ENCODE measurements at regions not wholly inside any gene's neighbourhood (a gene's known extent, or its start where the extent isn't known, plus 50 kb on each side); places are given as distances from the start of the nearest gene placed in this dataset.

DNA sequence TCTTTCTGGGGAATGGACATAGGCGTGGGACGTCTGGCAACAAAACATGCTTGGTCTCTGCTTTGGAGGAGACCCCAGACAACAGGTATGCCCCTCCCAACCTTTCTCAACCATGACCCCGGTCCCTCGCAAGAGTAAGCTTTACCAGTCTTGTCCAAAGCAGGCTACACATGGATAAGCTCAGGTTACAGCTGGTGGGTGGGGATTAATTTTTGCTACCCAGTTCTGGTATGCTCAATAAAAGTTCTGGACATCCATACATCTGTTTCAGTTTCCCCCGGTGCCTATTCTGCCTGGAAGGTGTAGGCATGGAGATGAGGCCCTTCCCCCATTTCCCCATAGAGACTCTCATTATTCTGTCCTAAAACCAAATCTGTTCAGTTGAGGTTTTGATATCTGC, 54.5 kb upstream of the NOCT start:
- TF ChIP-seq, protein P1, sequence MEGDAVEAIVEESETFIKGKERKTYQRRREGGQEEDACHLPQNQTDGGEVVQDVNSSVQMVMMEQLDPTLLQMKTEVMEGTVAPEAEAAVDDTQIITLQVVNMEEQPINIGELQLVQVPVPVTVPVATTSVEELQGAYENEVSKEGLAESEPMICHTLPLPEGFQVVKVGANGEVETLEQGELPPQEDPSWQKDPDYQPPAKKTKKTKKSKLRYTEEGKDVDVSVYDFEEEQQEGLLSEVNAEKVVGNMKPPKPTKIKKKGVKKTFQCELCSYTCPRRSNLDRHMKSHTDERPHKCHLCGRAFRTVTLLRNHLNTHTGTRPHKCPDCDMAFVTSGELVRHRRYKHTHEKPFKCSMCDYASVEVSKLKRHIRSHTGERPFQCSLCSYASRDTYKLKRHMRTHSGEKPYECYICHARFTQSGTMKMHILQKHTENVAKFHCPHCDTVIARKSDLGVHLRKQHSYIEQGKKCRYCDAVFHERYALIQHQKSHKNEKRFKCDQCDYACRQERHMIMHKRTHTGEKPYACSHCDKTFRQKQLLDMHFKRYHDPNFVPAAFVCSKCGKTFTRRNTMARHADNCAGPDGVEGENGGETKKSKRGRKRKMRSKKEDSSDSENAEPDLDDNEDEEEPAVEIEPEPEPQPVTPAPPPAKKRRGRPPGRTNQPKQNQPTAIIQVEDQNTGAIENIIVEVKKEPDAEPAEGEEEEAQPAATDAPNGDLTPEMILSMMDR (IDR thresholded peaks at IDR 0.05; ENCODE audit: low read length): no peak
- TF ChIP-seq EZH2 (optimal IDR thresholded peaks at IDR 0.05; ENCODE audit: low read depth, low read length) (no peak), EZH2phosphoT487 (IDR thresholded peaks at IDR 0.05; ENCODE audit: low read length) (no peak)
